ENCODE measurements at regions not wholly inside any gene's neighbourhood (a gene's known extent, or its start where the extent isn't known, plus 50 kb on each side); places are given as distances from the start of the nearest gene placed in this dataset.

GRCh38 chr2:19043893-19044292, 314.5 kb downstream of the OSR1 start:
- Histone ChIP-seq H3K9ac (replicated peaks; ENCODE audit: extremely low read depth, insufficient read depth, low read length) (no peak overlapping the region), H3K27me3 (ENCODE audit: control insufficient read depth in 2 of 2, insufficient read depth in 2 of 2, low read length in 2 of 2) (no peaks in the 10 kb centered on the region), H3K9me1 (replicated peaks; ENCODE audit: control insufficient read depth, extremely low read depth, insufficient read depth, low read length) (no peaks in the 10 kb centered on the region), H2AFZ (ENCODE audit: low read depth, low read length) (no peak overlapping the region), H3K4me3 (replicated peaks in 1 of 3; ENCODE audit: insufficient read depth in 1 of 3, low read depth in 1 of 3, low read length in 3 of 3) (no peak overlapping the region), H3K4me2 (ENCODE audit: insufficient read depth, low read length) (no peak overlapping the region), H3K9me3 (replicated peaks; ENCODE audit: control insufficient read depth, insufficient read depth, low read length) (no peaks in the 10 kb centered on the region), H4K20me1 (replicated peaks; ENCODE audit: control insufficient read depth, extremely low read depth, insufficient read depth, low read length) (no peaks in the 10 kb centered on the region), H3K4me1 (ENCODE audit: control insufficient read depth, extremely low read depth, insufficient read depth, low read length) (no peaks in the 10 kb centered on the region), H3K27ac (ENCODE audit: insufficient read depth, low read depth, low read length) (no peak overlapping the region), H3K79me2 (ENCODE audit: control insufficient read depth, insufficient read depth, low read length) (no peaks in the 10 kb centered on the region), H3K36me3 (ENCODE audit: control insufficient read depth in 2 of 2, extremely low read depth in 1 of 2, insufficient read depth in 2 of 2, low read length in 2 of 2) (no peaks in the 10 kb centered on the region)
- POLR2A ChIA-PET, result no interaction called here
- dilution Hi-C loops (cut with MboI; ENCODE audit: extremely low pct_ligation_motif_present, low sequenced_read_pairs), result no loop called here
- DNase-seq (ENCODE audit: low read depth, low spot score) (no peak), FAIRE-seq (no peak)
- no TSS peak for BruUV-seq (replicated peaks)
- TF ChIP-seq EZH2 (IDR thresholded peaks at IDR 0.05; ENCODE audit: borderline replicate concordance, low read depth, low read length, severe bottlenecking) (no peak), FOS (IDR thresholded peaks at IDR 0.05; ENCODE audit: borderline replicate concordance, insufficient read depth, low read length) (no peak), MAX (IDR thresholded peaks at IDR 0.05; ENCODE audit: insufficient read depth, insufficient read length) (no peak), POLR2A (IDR thresholded peaks at IDR 0.05; ENCODE audit: low read depth, low read length) (no peak), GATA2 (IDR thresholded peaks at IDR 0.05; ENCODE audit: insufficient read depth, insufficient read length, low read depth, low read length) (no peak), CTCF (IDR thresholded peaks at IDR 0.05; ENCODE audit: extremely low read depth in 1 of 2, insufficient read depth in 1 of 2, low read depth in 1 of 2, low read length in 2 of 2) (no peak), MYC (IDR thresholded peaks at IDR 0.05; ENCODE audit: low read depth, low read length) (no peak), JUN (IDR thresholded peaks at IDR 0.05; ENCODE audit: borderline replicate concordance, insufficient read depth, insufficient read length, low read depth) (no peak), POLR2AphosphoS5 (IDR thresholded peaks at IDR 0.05; ENCODE audit: insufficient read depth, low read depth, low read length) (no peak)
- CTCF ChIA-PET, result no interaction called here
- intact Hi-C loops (cut with micrococcal nuclease), result no loop called here

All from endothelial cell of umbilical vein (primary cell).